ENCODE measurements at regions not wholly inside any gene's neighbourhood (a gene's known extent, or its start where the extent isn't known, plus 50 kb on each side); places are given as distances from the start of the nearest gene placed in this dataset.

DNA sequence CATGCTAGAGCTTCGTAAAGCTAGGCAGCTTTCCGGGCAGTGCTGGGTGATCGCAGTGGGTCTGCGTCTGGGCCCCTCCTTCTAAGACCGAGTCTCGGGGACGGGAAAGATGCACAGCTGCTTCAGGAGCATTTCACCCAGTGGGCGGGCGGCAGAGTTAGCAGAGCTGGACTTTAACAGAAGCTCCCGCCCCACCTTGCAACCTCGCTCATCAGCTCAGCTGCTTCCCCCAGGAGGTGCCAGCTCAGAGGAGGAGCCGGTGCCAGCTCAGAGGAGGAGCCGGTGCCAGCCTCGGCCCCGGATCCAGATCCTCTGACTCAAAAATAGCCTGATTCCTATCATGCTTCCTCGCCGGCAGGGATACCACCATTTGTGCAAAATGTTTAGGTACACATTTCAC lies 94.5 kb upstream of the RPS6KA2 start (continued):
- TF ChIP-seq ZNF76 (tag by site-specific recombination; IDR thresholded peaks at IDR 0.05; ENCODE audit: borderline replicate concordance, low read depth) (no peak), ZNF404 (tag by site-specific recombination; IDR thresholded peaks at IDR 0.05) (no peak), ZNF239 (tag by site-specific recombination; IDR thresholded peaks at IDR 0.05) (no peak), ZXDB (tag by site-specific recombination; IDR thresholded peaks at IDR 0.05) (no peak), GFI1B (tag by site-specific recombination; IDR thresholded peaks at IDR 0.05) (no peak), ZNF274 (IDR thresholded peaks at IDR 0.05; ENCODE audit: low read length) (no peak), ZNF274 (tag by site-specific recombination; IDR thresholded peaks at IDR 0.05; ENCODE audit: borderline replicate concordance) (no peak), ZNF677 (tag by site-specific recombination; IDR thresholded peaks at IDR 0.05) (no peak), ZNF211 (tag by site-specific recombination; IDR thresholded peaks at IDR 0.05; ENCODE audit: low read depth) (no peak), WT1 (tag by site-specific recombination; IDR thresholded peaks at IDR 0.05) (no peak), PATZ1 (tag by site-specific recombination; IDR thresholded peaks at IDR 0.05) (no peak), ZSCAN23 (tag by site-specific recombination; IDR thresholded peaks at IDR 0.05) (no peak), BCL11A (tag by site-specific recombination; IDR thresholded peaks at IDR 0.05; ENCODE audit: low read depth) (no peak)

DNA sequence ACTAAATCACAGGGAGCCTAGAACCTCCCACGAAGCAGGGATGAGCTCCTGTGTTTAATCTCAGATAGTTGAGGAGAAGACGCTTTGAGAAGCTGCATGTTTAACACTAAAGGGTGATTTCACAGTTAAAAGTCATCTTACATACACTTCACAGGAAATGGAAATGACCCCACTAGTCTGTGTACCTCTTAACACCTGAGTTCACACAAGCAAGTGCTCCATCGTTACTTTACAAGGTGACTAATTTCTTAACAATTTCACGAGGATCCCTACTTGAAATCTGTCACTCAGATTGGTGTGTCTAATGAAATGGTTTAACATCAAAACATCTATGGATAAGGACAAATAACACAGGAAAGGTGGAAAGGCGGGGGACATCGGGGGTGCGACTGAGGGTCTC lies 93.8 kb upstream of the RPS6KA2 start:
- H3K27ac ChIP-seq (ENCODE audit: extremely low read depth, low read depth, low read length): no peak overlapping the region
- ChIA-PET CTCF (no interaction called here), POLR2A (no interaction called here)
- H3K36me3 ChIP-seq (ENCODE audit: control insufficient read depth in 2 of 2, insufficient read depth in 1 of 2, low read length in 2 of 2): no peaks in the 10 kb centered on the region
- H3K4me3 ChIP-seq (ENCODE audit: low read depth, low read length): no peak overlapping the region
- H3K4me1 ChIP-seq (ENCODE audit: control insufficient read depth, insufficient read depth, low read length): no peaks in the 10 kb centered on the region
- no peaks in the 10 kb centered on the region for H3K9me3 ChIP-seq (ENCODE audit: control insufficient read depth, insufficient read depth, low read depth, low read length)
- TF ChIP-seq ZNF449 (tag by site-specific recombination; IDR thresholded peaks at IDR 0.05): no peak
- no peak for TF ChIP-seq ZNF302 (tag by site-specific recombination; IDR thresholded peaks at IDR 0.05; ENCODE audit: low read depth)
- TF ChIP-seq PRDM4 (tag by site-specific recombination; IDR thresholded peaks at IDR 0.05): no peak
- TF ChIP-seq ZSCAN23 (tag by site-specific recombination; IDR thresholded peaks at IDR 0.05): no peak
- no peak for TF ChIP-seq AEBP2 (tag by site-specific recombination; IDR thresholded peaks at IDR 0.05; ENCODE audit: borderline replicate concordance)
- TF ChIP-seq ZNF791 (tag by site-specific recombination; IDR thresholded peaks at IDR 0.05): no peak
- no peak for TF ChIP-seq ZNF514 (tag by site-specific recombination; IDR thresholded peaks at IDR 0.05)
- TF ChIP-seq OSR2 (tag by site-specific recombination; IDR thresholded peaks at IDR 0.05): no peak
- TF ChIP-seq, protein P1, sequence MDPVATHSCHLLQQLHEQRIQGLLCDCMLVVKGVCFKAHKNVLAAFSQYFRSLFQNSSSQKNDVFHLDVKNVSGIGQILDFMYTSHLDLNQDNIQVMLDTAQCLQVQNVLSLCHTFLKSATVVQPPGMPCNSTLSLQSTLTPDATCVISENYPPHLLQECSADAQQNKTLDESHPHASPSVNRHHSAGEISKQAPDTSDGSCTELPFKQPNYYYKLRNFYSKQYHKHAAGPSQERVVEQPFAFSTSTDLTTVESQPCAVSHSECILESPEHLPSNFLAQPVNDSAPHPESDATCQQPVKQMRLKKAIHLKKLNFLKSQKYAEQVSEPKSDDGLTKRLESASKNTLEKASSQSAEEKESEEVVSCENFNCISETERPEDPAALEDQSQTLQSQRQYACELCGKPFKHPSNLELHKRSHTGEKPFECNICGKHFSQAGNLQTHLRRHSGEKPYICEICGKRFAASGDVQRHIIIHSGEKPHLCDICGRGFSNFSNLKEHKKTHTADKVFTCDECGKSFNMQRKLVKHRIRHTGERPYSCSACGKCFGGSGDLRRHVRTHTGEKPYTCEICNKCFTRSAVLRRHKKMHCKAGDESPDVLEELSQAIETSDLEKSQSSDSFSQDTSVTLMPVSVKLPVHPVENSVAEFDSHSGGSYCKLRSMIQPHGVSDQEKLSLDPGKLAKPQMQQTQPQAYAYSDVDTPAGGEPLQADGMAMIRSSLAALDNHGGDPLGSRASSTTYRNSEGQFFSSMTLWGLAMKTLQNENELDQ (tag by site-specific recombination; IDR thresholded peaks at IDR 0.05; ENCODE audit: low read depth): no peak
- no peak for TF ChIP-seq ZNF112 (tag by site-specific recombination; IDR thresholded peaks at IDR 0.05)
- no peak for TF ChIP-seq ZNF138 (tag by site-specific recombination; IDR thresholded peaks at IDR 0.05; ENCODE audit: borderline replicate concordance)
- no peak for TF ChIP-seq MYNN (tag by site-specific recombination; IDR thresholded peaks at IDR 0.05; ENCODE audit: borderline replicate concordance)
- no peak for TF ChIP-seq ZNF266 (tag by site-specific recombination; IDR thresholded peaks at IDR 0.05; ENCODE audit: low read depth)
- no peak for TF ChIP-seq ZNF843 (tag by site-specific recombination; IDR thresholded peaks at IDR 0.05)
- TF ChIP-seq, protein P2, sequence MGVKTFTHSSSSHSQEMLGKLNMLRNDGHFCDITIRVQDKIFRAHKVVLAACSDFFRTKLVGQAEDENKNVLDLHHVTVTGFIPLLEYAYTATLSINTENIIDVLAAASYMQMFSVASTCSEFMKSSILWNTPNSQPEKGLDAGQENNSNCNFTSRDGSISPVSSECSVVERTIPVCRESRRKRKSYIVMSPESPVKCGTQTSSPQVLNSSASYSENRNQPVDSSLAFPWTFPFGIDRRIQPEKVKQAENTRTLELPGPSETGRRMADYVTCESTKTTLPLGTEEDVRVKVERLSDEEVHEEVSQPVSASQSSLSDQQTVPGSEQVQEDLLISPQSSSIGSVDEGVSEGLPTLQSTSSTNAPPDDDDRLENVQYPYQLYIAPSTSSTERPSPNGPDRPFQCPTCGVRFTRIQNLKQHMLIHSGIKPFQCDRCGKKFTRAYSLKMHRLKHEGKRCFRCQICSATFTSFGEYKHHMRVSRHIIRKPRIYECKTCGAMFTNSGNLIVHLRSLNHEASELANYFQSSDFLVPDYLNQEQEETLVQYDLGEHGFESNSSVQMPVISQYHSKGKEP (tag by site-specific recombination; IDR thresholded peaks at IDR 0.05): no peak
- TF ChIP-seq ZNF76 (tag by site-specific recombination; IDR thresholded peaks at IDR 0.05; ENCODE audit: borderline replicate concordance, low read depth): no peak

Data from HEK293 (cell line).